ENCODE measurements at regions not wholly inside any gene's neighbourhood (a gene's known extent, or its start where the extent isn't known, plus 50 kb on each side); places are given as distances from the start of the nearest gene placed in this dataset.
"Not testable (repeated sequence)": the region's sequence is repeated elsewhere in the genome, so short reads cannot be mapped to it uniquely, and the experiment has no call there.

GRCh38 chr10:4434105-4434504 is 391.9 kb upstream of the AKR1E2 start:
- DNase-seq: no peak

- DNase-seq: no peak
Measured at GRCh38 chr10:4431114-4431863, 394.7 kb upstream of the AKR1E2 start.

GRCh38 chr10:4429571-4429970 is 396.4 kb upstream of the AKR1E2 start:
- no peak for DNase-seq

- DNase-seq: no peak
Measured at GRCh38 chr10:4427532-4427931, 398.5 kb upstream of the AKR1E2 start.

- DNase-seq: no peak
Measured at GRCh38 chr10:4426866-4427265, 399.1 kb upstream of the AKR1E2 start.

- no peak for DNase-seq
Measured at GRCh38 chr10:4409319-4409718, 416.7 kb upstream of the AKR1E2 start.

GRCh38 chr10:4407783-4408182 is 418.2 kb upstream of the AKR1E2 start:
- DNase-seq: no peak

- no peak for DNase-seq
Measured at GRCh38 chr10:4405828-4406227, 420.2 kb upstream of the AKR1E2 start.

- DNase-seq: no peak
Measured at GRCh38 chr10:4403638-4404252, 422.3 kb upstream of the AKR1E2 start.

- DNase-seq: not testable (repeated sequence)
Measured at GRCh38 chr10:4401080-4401479, 424.9 kb upstream of the AKR1E2 start.

GRCh38 chr10:4399556-4399955 is 426.5 kb upstream of the AKR1E2 start:
- no peak for DNase-seq

- DNase-seq: no peak
Measured at GRCh38 chr10:4398602-4399001, 427.4 kb upstream of the AKR1E2 start.

GRCh38 chr10:4397337-4397736 is 428.7 kb upstream of the AKR1E2 start:
- DNase-seq: no peak

- no peak for DNase-seq
Measured at GRCh38 chr10:4396401-4397283, 429.4 kb upstream of the AKR1E2 start.

GRCh38 chr10:4395731-4396130 is 430.3 kb upstream of the AKR1E2 start:
- no peak for DNase-seq

GRCh38 chr10:4394455-4394854 is 431.6 kb upstream of the AKR1E2 start:
- not testable (repeated sequence) for DNase-seq

- DNase-seq: no peak
Measured at GRCh38 chr10:4391683-4392082, 434.3 kb upstream of the AKR1E2 start.

GRCh38 chr10:4390219-4390618 is 435.8 kb upstream of the AKR1E2 start:
- DNase-seq: no peak

- DNase-seq: no peak
Measured at GRCh38 chr10:4385231-4385870, 440.7 kb upstream of the AKR1E2 start.

- DNase-seq: no peak
Measured at GRCh38 chr10:4384245-4384644, 441.8 kb upstream of the AKR1E2 start.

- DNase-seq: no peak
Measured at GRCh38 chr10:4383651-4384098, 442.3 kb upstream of the AKR1E2 start.

GRCh38 chr10:4382811-4383210 is 443.2 kb upstream of the AKR1E2 start:
- no peak for DNase-seq

GRCh38 chr10:4373612-4374011 is 452.4 kb upstream of the AKR1E2 start:
- DNase-seq: no peak
